GM12874 (cell line): ENCODE measurements at regions not wholly inside any gene's neighbourhood (a gene's known extent, or its start where the extent isn't known, plus 50 kb on each side); places are given as distances from the start of the nearest gene placed in this dataset.

Experiments
- TF ChIP-seq, protein P1 (sequence below): IDR thresholded peaks from 2 replicates; pipeline ENCODE4 v1.5.1; 2011; ENCODE audit warnings: low read depth, mild to moderate bottlenecking, control low read depth, low read length, moderate library complexity; ENCODE audit not compliant: insufficient read depth

DNA sequence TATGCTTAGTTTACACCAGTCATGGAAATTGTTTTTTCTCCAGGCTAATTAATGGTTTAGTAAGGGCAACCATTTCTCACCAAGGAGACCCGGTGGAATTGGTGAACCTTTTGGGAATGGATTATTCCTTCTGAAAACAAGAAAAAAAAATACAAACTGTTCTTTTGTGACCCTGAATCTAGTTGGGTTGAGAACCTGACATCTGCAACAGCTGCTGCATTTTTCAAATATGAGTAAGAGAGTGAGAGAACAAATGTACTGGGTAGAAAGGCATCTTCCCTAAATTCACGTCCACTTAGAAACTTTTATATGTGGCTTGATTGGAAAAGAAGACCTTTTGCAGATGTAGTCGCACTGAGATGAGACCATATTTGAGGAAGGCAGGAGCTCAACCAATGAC, 553.4 kb upstream of the EPHA7 start:
- TF ChIP-seq, protein P1, sequence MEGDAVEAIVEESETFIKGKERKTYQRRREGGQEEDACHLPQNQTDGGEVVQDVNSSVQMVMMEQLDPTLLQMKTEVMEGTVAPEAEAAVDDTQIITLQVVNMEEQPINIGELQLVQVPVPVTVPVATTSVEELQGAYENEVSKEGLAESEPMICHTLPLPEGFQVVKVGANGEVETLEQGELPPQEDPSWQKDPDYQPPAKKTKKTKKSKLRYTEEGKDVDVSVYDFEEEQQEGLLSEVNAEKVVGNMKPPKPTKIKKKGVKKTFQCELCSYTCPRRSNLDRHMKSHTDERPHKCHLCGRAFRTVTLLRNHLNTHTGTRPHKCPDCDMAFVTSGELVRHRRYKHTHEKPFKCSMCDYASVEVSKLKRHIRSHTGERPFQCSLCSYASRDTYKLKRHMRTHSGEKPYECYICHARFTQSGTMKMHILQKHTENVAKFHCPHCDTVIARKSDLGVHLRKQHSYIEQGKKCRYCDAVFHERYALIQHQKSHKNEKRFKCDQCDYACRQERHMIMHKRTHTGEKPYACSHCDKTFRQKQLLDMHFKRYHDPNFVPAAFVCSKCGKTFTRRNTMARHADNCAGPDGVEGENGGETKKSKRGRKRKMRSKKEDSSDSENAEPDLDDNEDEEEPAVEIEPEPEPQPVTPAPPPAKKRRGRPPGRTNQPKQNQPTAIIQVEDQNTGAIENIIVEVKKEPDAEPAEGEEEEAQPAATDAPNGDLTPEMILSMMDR, result no peak

DNA sequence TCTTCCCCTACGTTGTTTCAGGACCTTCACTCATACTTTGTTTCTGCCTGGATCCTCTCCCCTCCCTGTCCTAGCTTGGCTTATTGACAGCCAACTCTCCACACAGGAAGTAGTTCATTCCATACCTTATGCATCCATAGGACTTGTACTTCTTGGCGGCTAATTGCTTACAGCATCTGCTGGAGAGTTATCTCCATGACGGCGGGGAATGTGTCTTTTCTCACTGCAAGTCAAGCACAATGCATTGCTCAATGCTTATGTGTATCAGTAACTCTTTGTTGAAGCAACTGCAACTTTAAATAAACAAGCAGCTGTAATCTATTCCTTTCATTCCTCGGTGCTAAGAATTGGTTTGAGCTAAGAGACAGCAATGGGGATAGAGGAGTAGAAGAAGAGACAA, 551.3 kb upstream of the EPHA7 start:
- TF ChIP-seq, protein P1, result no peak

DNA sequence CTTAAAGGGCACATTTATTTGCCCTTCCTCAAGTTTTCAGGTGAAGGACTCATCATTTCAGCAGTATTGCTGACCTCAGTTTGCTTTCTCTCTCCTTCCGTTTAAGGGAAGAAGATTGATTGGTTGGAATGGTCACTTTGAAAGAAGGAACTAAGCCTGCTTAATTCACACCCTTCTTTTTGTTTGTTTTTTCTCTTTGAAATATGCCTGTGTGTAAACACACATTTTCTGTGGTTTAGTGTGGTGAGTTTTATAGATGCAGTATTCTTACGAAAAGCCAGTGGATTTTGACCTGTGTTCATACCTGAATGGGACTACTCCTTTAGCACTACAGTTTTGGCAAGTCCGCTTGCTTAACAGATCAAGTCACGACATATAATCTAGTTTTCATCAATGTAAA, 548.8 kb upstream of the EPHA7 start:
- TF ChIP-seq, protein P1, result no peak

DNA sequence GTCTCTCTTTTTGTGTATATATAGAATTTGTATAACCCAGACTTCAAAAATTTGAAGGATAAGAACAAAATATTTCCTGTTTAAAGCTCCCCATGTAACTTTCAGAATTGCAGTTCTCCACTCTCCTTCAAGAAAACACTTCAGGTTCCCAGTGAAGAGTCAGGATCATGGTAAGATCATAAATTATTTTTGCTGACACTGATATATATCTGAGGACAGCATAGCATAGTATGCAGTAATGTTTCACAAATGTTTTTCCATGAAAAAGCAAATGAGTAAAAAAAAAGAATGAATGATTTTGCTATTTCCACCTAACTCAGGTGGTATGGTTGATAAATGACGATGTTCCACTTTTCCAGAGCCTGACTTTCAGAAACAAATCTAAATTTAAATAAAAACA, 545.6 kb upstream of the EPHA7 start:
- TF ChIP-seq, protein P1, result no peak

DNA sequence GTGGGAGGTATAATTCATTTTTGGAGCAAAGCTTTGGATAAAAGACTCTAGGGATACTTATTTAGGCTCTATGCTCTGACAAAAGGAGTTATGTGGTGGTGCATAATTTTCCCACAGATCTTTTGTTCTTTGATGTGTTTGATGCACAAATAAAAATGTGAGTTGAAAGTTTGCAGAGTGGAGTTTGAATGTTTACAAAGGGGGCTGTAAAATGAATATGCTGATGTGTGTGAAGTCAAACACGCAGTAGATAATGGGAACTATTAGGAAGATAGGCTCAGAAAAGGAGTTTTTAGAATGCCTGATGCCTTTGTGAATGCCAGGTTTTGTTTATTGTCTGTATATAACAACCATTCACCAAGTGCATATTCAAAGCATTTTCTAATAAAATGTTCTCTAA, 545.0 kb upstream of the EPHA7 start:
- TF ChIP-seq, protein P1, result no peak

DNA sequence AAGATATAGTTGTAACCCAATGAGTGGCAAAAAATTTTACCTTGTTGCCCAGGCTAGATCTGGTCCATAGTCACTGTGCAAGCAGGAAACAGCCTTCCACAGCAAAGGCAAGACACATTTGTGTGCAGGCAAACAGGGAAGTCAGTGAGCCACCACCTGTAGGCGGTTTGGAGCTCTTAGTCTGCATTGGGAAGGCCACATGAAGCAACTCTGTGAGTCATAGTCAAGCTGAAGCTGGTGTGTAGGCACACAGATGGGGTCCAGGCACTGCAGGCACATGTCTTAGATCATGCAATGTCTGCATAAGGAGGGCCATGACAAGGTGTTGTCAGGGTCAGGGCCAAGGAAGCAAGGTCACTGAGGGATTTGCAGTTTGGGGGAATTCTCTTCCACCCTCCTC, 543.2 kb upstream of the EPHA7 start:
- TF ChIP-seq, protein P1, result no peak

DNA sequence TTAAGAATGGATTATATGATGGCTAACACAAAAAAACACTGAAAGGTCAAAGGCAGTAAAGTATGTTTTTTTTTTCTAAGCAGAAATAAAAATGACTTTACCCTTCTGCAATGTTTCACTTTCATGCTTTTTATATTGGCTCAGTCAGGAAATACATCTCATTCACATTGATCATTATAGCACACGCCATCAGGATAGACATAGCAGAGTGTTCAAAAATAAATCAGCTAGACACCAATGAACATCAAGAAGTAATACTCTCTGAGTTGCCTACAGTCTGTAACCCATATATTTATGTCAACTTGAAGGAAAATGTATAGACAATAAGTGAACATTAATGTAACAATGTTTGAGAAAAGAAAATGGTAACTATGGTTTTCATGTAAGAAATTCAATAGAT, 535.2 kb upstream of the EPHA7 start:
- TF ChIP-seq, protein P1, result no peak

DNA sequence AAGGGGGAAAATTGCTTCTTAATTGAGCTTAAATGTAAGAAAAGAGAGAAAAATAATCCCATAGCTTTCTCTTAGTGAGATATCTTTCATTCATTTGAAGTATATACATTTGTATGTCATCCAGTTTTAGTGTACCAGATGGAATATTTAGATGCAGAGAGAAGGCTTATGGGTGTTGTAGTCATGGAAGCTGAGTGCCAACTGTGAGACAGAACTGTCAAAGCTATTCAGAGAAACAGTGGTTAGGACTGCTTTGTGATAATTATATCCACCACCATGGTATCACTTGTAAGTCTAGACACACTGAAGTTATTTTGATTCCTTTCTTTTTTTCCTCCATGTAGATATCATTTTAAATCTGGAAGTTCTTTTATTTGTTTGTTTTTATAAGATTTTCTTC, 524.3 kb upstream of the EPHA7 start:
- TF ChIP-seq, protein P1, result no peak
